Stimulated activated CD4-positive, alpha-beta T cell treated with anti-CD3 and anti-CD28 coated beads, Interleukin-2, amount 100 ng/mL, for 48 hours (primary cell): ENCODE measurements at regions not wholly inside any gene's neighbourhood (a gene's known extent, or its start where the extent isn't known, plus 50 kb on each side); places are given as distances from the start of the nearest gene placed in this dataset.

Experiments
- DNase-seq, 2 donors: peaks; one replicate each; pipeline ENCODE4 v3.0.0-alpha.2; 2020

DNA sequence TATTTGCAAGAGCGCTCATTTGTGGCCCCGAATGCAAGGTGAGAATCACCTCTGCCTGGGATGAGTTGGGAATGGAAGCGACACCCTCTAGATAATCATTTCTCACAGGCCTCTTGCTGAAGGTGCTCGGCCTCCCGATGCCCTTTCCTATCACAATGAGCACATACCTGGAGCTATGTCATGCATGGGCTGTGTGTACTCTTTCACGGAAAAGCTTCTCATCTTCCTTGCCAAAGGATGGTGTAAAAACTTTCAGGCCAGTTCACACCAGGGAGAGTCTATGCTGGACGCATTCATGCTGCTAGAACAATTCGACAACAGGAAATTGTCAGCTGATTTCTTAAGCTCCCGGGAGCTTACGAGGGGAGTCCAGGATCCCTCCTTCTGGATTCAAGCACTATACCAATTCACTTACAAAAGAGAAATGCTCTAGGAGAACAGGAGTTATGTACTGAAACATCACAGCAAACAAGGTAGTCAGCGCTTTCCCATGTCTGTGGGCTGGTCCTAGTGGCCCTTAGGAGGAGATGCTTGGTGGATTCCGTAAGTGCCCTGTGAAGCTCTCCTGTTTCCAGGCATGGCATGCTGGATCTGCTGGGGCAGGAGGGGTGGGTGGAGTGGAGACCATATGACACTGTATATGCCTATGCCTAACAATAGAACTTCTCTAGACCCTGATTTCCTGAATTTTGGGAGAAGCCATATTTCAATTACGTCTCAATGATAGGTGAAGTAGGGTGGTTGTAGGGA is 53.1 kb upstream of the B3GAT1 start:
- DNase-seq = no peak

DNA sequence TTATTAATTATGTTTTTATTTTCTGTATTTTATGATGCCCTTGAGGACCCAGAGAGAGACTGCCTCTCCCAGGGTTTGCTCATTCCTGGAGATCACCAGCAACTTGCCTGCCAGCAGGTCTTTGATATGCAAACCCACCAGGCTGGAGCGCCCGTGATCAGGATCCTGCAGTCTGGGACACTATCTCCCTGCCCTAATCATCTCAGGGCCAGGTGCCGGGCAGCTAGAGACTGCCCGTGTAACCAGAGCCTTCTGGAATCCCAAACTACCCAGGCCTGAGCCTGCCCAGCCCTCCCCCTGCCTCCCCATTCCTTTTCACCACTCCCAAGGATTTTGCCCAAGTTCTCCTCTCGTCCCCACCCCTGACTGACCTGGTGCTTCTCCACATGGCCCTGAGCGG is 52.2 kb upstream of the B3GAT1 start:
- DNase-seq = no peak

DNA sequence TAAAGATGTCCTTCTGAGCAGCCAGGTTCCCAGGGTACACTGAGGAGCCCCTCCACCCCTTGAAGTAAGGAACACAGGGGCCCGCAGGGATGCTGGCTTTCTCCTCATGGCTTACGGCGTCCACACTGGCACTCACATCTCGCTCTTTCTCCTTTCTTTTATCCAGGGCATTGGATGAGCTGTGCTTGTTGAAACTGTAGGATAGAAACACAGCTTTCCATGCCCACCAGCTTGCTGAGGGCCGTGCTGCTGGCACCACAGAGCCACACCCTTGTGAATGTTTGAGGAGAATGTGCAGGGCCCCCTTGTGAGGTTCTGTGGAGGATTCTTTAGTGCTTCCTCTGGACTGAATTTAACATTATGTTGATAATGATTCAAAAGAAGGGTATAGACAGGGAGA is 51.7 kb upstream of the B3GAT1 start:
- DNase-seq = no peak
